Neural progenitor cell (in vitro differentiated cells): ENCODE measurements at regions not wholly inside any gene's neighbourhood (a gene's known extent, or its start where the extent isn't known, plus 50 kb on each side); places are given as distances from the start of the nearest gene placed in this dataset.

ENCODE experiments used
- EZH2 ChIP-seq: fragments of 200-600 bp; sonication (generic); IDR thresholded peaks from 2 replicates; pipeline ENCODE4 v1.6.1; 2017; ENCODE audit warnings: antibody characterized with exemption, mild to moderate bottlenecking, moderate library complexity
- TF ChIP-seq, protein P1 (sequence below): fragments of 200-600 bp; sonication (generic); IDR thresholded peaks from 2 replicates; pipeline ENCODE4 v1.5.1; 2017; ENCODE audit warnings: antibody characterized with exemption, mild to moderate bottlenecking

DNA sequence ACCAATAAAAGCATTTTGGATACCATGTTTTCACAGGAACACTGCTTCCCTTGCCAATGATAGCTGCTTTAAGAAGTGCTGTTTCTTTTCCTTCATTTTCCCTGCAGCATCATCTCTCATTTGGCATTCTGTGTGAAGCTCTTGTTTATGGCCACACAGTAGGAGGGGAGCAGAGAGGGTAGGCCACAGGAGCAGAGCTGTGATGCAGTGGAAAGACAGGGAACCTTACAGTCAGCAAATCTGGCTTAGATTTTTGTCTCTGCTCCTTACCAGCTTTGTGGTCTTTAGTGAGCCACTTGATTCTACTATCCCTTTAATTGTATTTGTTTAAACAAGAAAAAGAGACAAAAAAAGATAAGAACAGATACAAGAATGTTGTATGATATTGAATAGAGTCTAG is 138.7 kb downstream of the RPL22L1 start:
- TF ChIP-seq, protein P1, sequence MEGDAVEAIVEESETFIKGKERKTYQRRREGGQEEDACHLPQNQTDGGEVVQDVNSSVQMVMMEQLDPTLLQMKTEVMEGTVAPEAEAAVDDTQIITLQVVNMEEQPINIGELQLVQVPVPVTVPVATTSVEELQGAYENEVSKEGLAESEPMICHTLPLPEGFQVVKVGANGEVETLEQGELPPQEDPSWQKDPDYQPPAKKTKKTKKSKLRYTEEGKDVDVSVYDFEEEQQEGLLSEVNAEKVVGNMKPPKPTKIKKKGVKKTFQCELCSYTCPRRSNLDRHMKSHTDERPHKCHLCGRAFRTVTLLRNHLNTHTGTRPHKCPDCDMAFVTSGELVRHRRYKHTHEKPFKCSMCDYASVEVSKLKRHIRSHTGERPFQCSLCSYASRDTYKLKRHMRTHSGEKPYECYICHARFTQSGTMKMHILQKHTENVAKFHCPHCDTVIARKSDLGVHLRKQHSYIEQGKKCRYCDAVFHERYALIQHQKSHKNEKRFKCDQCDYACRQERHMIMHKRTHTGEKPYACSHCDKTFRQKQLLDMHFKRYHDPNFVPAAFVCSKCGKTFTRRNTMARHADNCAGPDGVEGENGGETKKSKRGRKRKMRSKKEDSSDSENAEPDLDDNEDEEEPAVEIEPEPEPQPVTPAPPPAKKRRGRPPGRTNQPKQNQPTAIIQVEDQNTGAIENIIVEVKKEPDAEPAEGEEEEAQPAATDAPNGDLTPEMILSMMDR: no peak
- no peak for TF ChIP-seq EZH2
